ENCODE measurements at regions not wholly inside any gene's neighbourhood (a gene's known extent, or its start where the extent isn't known, plus 50 kb on each side); places are given as distances from the start of the nearest gene placed in this dataset.

DNA sequence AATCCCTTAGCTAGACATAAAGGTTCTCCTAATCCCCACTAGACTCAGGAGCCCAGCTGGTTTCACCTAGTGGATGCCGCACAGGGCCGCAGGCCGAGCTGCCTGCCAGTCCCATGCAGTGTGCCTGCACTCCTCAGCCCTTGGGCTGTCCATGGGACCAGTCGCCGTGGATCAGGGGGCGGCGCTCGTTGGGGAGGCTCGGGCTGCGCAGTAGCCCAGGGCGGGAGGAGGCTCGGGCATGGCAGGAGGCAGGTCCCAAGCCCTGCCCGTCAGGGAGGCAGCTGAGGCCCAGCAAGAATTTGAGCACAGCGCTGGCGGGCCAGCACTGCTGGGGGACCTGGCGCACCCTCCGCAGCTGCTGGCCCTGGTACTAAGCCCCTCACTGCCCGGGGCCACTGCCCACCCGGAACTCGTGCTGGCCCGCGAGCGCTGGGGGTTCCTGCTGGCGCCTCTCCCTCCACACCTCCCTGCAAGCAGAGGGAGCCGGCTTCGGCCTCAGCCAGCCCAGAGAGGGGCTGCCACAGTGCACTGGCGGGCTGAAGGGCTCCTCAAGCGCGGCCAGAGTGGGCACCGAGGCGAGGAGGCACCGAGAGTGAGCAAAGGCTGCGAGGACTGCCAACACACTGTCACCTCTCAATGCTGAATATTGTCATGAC lies 307.8 kb downstream of the C6orf118 start:
- Histone ChIP-seq H2BK120ac (ENCODE audit: low read depth, low read length, poor library complexity, severe bottlenecking) (no peak overlapping the region), H3K4me2 (ENCODE audit: insufficient read depth, insufficient read length, low read length) (no peak overlapping the region), H3K23ac (ENCODE audit: insufficient read length, low read depth, low read length) (no peak overlapping the region), H3K4me1 (ENCODE audit: insufficient read depth, low read length) (no peaks in the 10 kb centered on the region), H2AFZ (ENCODE audit: low read length) (no peak overlapping the region), H3T11ph (ENCODE audit: low read length) (no peak overlapping the region), H3K27ac (ENCODE audit: insufficient read length, low read depth, low read length) (no peak overlapping the region), H4K8ac (replicated peaks; ENCODE audit: insufficient read length, low read depth, low read length) (no peak overlapping the region), H4K5ac (ENCODE audit: insufficient read length, low read depth, low read length) (no peak overlapping the region), H4K20me1 (ENCODE audit: control insufficient read depth, insufficient read depth, insufficient read length) (no peaks in the 10 kb centered on the region), H3K23me2 (ENCODE audit: insufficient read length, low read depth, low read length, poor library complexity, severe bottlenecking) (no peaks in the 10 kb centered on the region), H3K18ac (ENCODE audit: insufficient read length, low read depth, low read length) (no peak overlapping the region), H2AK5ac (ENCODE audit: insufficient read length, low read length) (no peak overlapping the region), H4K91ac (ENCODE audit: insufficient read length, low read depth, low read length) (no peak overlapping the region), H3K14ac (ENCODE audit: insufficient read depth, low read length) (no peak overlapping the region), H2BK5ac (ENCODE audit: insufficient read length, low read length) (no peak overlapping the region), H3K79me1 (ENCODE audit: insufficient read depth, low read depth, low read length, poor library complexity, severe bottlenecking) (no peaks in the 10 kb centered on the region), H3K27me3 (ENCODE audit: insufficient read depth, low read length) (no peaks in the 10 kb centered on the region), H3K4ac (ENCODE audit: low read depth, low read length) (no peak overlapping the region), H3K56ac (ENCODE audit: insufficient read length, low read depth, low read length) (no peak overlapping the region), H2BK15ac (ENCODE audit: low read depth, low read length) (no peak overlapping the region), H3K9me3 (ENCODE audit: control insufficient read depth, low read depth, low read length) (no peaks in the 10 kb centered on the region), H2BK20ac (ENCODE audit: low read depth, low read length, poor library complexity, severe bottlenecking) (no peak overlapping the region), H3K79me2 (ENCODE audit: insufficient read depth, low read length) (no peaks in the 10 kb centered on the region), H3K9ac (ENCODE audit: extremely low read depth, insufficient read length, low read length) (no peak overlapping the region), H2BK12ac (ENCODE audit: insufficient read length, low read depth, low read length) (no peak overlapping the region)
- H3K36me3 Mint-ChIP-seq (ENCODE audit: insufficient read depth in 1 of 3, low read depth in 3 of 3), result peaks cover 2 to 12% (median 6%) of the 10 kb centered on the region in 3 experiments
- peaks cover 13 to 17% of the 10 kb centered on the region in 2 experiments for H3K9me3 Mint-ChIP-seq
- H3K4me1 Mint-ChIP-seq, result no peaks in the 10 kb centered on the region
- no CpG with 5 or more reads among the region's 33 CpGs for WGBS (ENCODE audit: extremely low coverage, insufficient read length, low lambda C conversion rate)
- no peak overlapping the region for H3K4me3 Mint-ChIP-seq
- TF ChIP-seq, protein P1, sequence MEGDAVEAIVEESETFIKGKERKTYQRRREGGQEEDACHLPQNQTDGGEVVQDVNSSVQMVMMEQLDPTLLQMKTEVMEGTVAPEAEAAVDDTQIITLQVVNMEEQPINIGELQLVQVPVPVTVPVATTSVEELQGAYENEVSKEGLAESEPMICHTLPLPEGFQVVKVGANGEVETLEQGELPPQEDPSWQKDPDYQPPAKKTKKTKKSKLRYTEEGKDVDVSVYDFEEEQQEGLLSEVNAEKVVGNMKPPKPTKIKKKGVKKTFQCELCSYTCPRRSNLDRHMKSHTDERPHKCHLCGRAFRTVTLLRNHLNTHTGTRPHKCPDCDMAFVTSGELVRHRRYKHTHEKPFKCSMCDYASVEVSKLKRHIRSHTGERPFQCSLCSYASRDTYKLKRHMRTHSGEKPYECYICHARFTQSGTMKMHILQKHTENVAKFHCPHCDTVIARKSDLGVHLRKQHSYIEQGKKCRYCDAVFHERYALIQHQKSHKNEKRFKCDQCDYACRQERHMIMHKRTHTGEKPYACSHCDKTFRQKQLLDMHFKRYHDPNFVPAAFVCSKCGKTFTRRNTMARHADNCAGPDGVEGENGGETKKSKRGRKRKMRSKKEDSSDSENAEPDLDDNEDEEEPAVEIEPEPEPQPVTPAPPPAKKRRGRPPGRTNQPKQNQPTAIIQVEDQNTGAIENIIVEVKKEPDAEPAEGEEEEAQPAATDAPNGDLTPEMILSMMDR (conservative IDR thresholded peaks at IDR 0.05), result no peak
- no peaks in the 10 kb centered on the region for H3K27me3 Mint-ChIP-seq (ENCODE audit: low read depth)
- H3K27ac Mint-ChIP-seq, result no peak overlapping the region
- no peak for DNase-seq

Measured in H9 (cell line).